IPS-15b (cell line): ENCODE measurements at regions not wholly inside any gene's neighbourhood (a gene's known extent, or its start where the extent isn't known, plus 50 kb on each side); places are given as distances from the start of the nearest gene placed in this dataset.

Source experiments
- H3K27me3 ChIP-seq: one replicate; pipeline ENCODE4 v1.6.1; 2013; ENCODE audit warnings: low read length; ENCODE audit not compliant: control insufficient read depth, insufficient read depth
- H3K36me3 ChIP-seq: one replicate; pipeline ENCODE4 v1.6.1; 2013; ENCODE audit warnings: low read length; ENCODE audit not compliant: control insufficient read depth, insufficient read depth
- H3K4me1 ChIP-seq: one replicate; pipeline ENCODE4 v1.6.1; 2013; ENCODE audit warnings: mild to moderate bottlenecking, low read length; ENCODE audit not compliant: control insufficient read depth, insufficient read depth
- H3K4me3 ChIP-seq: one replicate; pipeline ENCODE4 v1.5.1; 2013; ENCODE audit warnings: low read depth, low read length
- H3K9ac ChIP-seq: one replicate; pipeline ENCODE4 v1.6.1; 2013; ENCODE audit warnings: low read depth, mild to moderate bottlenecking, low read length
- H3K9me3 ChIP-seq: one replicate; pipeline ENCODE4 v1.6.1; 2013; ENCODE audit warnings: mild to moderate bottlenecking, low read length; ENCODE audit not compliant: control insufficient read depth, insufficient read depth

DNA sequence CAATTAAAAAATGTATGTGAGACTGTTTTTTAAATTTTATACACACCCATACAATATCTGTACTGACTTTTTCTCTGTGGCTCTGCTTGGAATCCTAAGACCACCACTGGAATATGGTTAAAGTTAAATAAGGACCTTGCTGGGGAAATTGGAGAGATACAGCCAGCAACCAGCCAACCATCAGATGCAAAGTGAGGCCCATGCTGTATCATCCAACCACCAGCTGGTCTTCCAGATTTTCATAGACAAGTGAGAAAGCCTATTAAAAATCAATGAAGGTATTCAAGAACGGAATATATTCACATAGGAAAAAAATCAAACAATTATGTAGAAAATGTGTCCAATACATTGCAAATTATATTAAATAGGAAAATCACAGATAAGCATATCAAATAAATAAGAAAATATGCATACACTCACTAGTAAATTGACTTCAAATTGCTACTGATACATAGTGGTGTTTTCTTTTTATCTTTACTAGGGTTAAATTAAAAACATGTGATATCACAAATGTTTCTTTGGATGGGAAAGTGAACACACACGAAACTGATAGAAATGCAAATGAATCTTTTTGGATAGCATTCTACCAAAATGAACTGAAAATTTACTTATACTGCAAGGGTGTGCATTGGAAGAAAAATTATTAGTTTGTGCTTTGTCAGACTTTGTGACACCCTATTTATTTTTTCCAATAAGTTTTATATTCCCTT, 1486.3 kb downstream of the BRINP3 start:
- no peak overlapping the region for H3K4me3 ChIP-seq
- H3K9me3 ChIP-seq, result no peaks in the 10 kb centered on the region
- H3K27me3 ChIP-seq, result no peaks in the 10 kb centered on the region
- H3K4me1 ChIP-seq, result peaks cover 7% of the 10 kb centered on the region
- no peaks in the 10 kb centered on the region for H3K36me3 ChIP-seq
- H3K9ac ChIP-seq, result no peak overlapping the region

DNA sequence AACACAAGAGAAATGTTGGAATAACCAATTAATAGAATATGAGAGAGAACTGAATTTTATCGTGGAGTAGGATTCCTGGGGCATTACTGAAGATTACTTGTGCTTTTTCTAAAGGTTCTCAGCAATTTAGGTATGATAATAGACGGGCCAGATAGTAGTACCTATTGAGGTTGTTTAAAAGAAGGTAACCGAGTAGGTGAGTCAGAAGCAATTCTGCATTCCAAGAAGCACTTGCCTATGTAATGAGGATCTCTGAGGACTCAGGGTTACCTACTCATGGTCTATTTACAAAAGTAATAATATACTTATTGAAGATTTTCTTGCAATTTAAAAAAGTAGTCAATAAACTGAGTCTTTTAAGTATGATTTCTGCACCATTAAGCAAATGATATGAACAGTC, 1469.8 kb downstream of the BRINP3 start:
- no peaks in the 10 kb centered on the region for H3K36me3 ChIP-seq
- H3K4me3 ChIP-seq, result no peak overlapping the region
- no peaks in the 10 kb centered on the region for H3K4me1 ChIP-seq
- no peaks in the 10 kb centered on the region for H3K27me3 ChIP-seq
- no peak overlapping the region for H3K9ac ChIP-seq
- H3K9me3 ChIP-seq, result no peaks in the 10 kb centered on the region

- Histone ChIP-seq H3K36me3 (no peaks in the 10 kb centered on the region), H3K4me3 (no peak overlapping the region), H3K9ac (no peak overlapping the region), H3K9me3 (no peaks in the 10 kb centered on the region), H3K27me3 (no peaks in the 10 kb centered on the region), H3K4me1 (no peaks in the 10 kb centered on the region)
Measured at GRCh38 chr1:189021577-189021976, 1456.1 kb downstream of the BRINP3 start.

- Histone ChIP-seq H3K4me3 (no peak overlapping the region), H3K4me1 (no peaks in the 10 kb centered on the region), H3K27me3 (no peaks in the 10 kb centered on the region), H3K36me3 (no peaks in the 10 kb centered on the region), H3K9ac (no peak overlapping the region), H3K9me3 (no peaks in the 10 kb centered on the region)
Measured at GRCh38 chr1:189022015-189022414, 1455.6 kb downstream of the BRINP3 start.

- Histone ChIP-seq H3K4me1 (no peaks in the 10 kb centered on the region), H3K4me3 (no peak overlapping the region), H3K36me3 (no peaks in the 10 kb centered on the region), H3K27me3 (no peaks in the 10 kb centered on the region), H3K9me3 (no peaks in the 10 kb centered on the region), H3K9ac (no peak overlapping the region)
Measured at GRCh38 chr1:189027512-189027911, 1450.2 kb downstream of the BRINP3 start.

GRCh38 chr1:189033169-189033568, 1444.5 kb downstream of the BRINP3 start:
- Histone ChIP-seq H3K27me3 (no peaks in the 10 kb centered on the region), H3K36me3 (no peaks in the 10 kb centered on the region), H3K4me3 (no peak overlapping the region), H3K9me3 (no peaks in the 10 kb centered on the region), H3K4me1 (no peaks in the 10 kb centered on the region), H3K9ac (no peak overlapping the region)

- no peak overlapping the region for H3K9ac ChIP-seq
- H3K36me3 ChIP-seq, result no peaks in the 10 kb centered on the region
- H3K4me1 ChIP-seq, result no peaks in the 10 kb centered on the region
- H3K27me3 ChIP-seq, result no peaks in the 10 kb centered on the region
- H3K9me3 ChIP-seq, result no peaks in the 10 kb centered on the region
- H3K4me3 ChIP-seq, result no peak overlapping the region
Measured at GRCh38 chr1:189036628-189037027, 1441.0 kb downstream of the BRINP3 start.

DNA sequence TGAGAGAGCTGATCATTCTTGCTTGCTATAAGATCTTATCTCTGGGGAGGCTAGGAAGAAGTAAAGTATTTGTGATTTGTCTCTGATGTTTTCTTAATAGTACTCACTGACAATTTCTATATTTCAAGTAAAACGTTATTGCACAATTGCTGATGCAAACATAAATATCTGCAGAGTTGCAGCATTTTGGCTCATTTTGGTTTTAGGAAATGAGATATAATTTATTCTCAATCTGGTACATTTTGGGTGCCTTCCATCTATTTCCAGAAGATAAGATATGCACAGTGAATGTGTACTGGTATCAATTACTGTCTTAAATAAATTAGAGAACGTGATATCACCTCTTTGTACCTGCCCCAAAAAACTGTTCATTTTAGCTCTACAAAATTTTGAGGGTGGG, 1431.5 kb downstream of the BRINP3 start:
- Histone ChIP-seq H3K4me1 (no peaks in the 10 kb centered on the region), H3K9ac (no peak overlapping the region), H3K4me3 (no peak overlapping the region), H3K36me3 (no peaks in the 10 kb centered on the region), H3K27me3 (no peaks in the 10 kb centered on the region), H3K9me3 (no peaks in the 10 kb centered on the region)

DNA sequence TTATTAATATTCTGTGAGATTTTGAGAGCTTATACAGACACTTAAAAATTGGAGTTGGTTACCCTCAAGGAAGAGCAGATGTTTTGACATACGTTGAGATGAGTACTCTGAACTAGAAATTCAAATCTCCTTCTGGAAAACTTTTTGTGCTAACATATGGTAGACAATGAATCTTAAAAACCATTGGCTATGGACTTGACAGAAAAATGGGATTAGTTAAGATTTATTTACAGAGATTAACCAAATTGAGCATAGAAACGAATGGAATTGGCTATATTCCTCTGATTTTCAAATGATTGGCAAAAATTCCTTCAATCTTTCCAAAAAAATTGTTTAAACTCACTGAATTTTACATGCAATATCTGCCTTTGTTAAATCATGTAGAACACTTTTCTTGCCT, 1392.9 kb downstream of the BRINP3 start:
- Histone ChIP-seq H3K9me3 (no peaks in the 10 kb centered on the region), H3K27me3 (no peaks in the 10 kb centered on the region), H3K9ac (no peak overlapping the region), H3K4me3 (no peak overlapping the region), H3K4me1 (no peaks in the 10 kb centered on the region), H3K36me3 (no peaks in the 10 kb centered on the region)

GRCh38 chr1:189103956-189104355, 1373.7 kb downstream of the BRINP3 start:
- Histone ChIP-seq H3K4me3 (no peak overlapping the region), H3K36me3 (no peaks in the 10 kb centered on the region), H3K27me3 (no peaks in the 10 kb centered on the region), H3K4me1 (no peaks in the 10 kb centered on the region), H3K9ac (no peak overlapping the region), H3K9me3 (no peaks in the 10 kb centered on the region)

GRCh38 chr1:189117072-189117770, 1360.4 kb downstream of the BRINP3 start:
- Histone ChIP-seq H3K4me1 (no peaks in the 10 kb centered on the region), H3K27me3 (no peaks in the 10 kb centered on the region), H3K4me3 (no peak overlapping the region), H3K36me3 (no peaks in the 10 kb centered on the region), H3K9me3 (no peaks in the 10 kb centered on the region), H3K9ac (no peak overlapping the region)

- H3K27me3 ChIP-seq, result no peaks in the 10 kb centered on the region
Measured at GRCh38 chr1:189121941-189122340, 1355.7 kb downstream of the BRINP3 start.

More at GRCh38 chr1:189121941-189122340, 1355.7 kb downstream of the BRINP3 start:
- H3K9ac ChIP-seq, result no peak overlapping the region
- H3K4me1 ChIP-seq, result no peaks in the 10 kb centered on the region
- no peaks in the 10 kb centered on the region for H3K36me3 ChIP-seq
- no peak overlapping the region for H3K4me3 ChIP-seq
- no peaks in the 10 kb centered on the region for H3K9me3 ChIP-seq
